ENCODE measurements at regions not wholly inside any gene's neighbourhood (a gene's known extent, or its start where the extent isn't known, plus 50 kb on each side); places are given as distances from the start of the nearest gene placed in this dataset.

DNA sequence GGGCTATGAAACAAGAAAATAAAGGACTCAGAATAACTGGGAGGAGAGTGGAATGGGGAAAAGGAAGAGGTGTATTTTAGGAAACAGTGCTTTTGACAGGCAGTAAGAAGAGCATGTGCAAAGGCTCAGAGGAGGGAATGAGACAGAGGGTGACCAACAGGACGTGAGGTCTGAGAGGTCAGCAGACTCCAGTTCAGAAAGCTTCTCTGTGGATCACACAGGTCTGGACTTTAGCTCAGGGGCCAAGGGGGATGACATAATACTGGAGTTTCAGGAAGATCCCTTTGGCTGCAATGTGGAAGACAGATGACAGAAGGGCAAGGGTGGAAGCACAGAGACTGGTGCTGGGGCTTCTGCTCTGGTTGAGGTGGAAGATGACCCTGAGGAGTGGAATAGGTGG is 489.9 kb upstream of the CDH5 start:
- H3K36me3 Mint-ChIP-seq (ENCODE audit: low read depth), result no peaks in the 10 kb centered on the region
- H3K4me3 Mint-ChIP-seq, result no peak overlapping the region
- H3K9me3 ChIP-seq (ENCODE audit: control insufficient read depth, low read length), result no peaks in the 10 kb centered on the region
- no peak overlapping the region for H3K9ac ChIP-seq (ENCODE audit: extremely low read depth, low read length, poor library complexity, severe bottlenecking)
- TF ChIP-seq, protein P1, sequence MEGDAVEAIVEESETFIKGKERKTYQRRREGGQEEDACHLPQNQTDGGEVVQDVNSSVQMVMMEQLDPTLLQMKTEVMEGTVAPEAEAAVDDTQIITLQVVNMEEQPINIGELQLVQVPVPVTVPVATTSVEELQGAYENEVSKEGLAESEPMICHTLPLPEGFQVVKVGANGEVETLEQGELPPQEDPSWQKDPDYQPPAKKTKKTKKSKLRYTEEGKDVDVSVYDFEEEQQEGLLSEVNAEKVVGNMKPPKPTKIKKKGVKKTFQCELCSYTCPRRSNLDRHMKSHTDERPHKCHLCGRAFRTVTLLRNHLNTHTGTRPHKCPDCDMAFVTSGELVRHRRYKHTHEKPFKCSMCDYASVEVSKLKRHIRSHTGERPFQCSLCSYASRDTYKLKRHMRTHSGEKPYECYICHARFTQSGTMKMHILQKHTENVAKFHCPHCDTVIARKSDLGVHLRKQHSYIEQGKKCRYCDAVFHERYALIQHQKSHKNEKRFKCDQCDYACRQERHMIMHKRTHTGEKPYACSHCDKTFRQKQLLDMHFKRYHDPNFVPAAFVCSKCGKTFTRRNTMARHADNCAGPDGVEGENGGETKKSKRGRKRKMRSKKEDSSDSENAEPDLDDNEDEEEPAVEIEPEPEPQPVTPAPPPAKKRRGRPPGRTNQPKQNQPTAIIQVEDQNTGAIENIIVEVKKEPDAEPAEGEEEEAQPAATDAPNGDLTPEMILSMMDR (conservative IDR thresholded peaks at IDR 0.05), result no peak
- DNase-seq, result no peak
- H3K4me1 ChIP-seq (ENCODE audit: control insufficient read depth, insufficient read depth, low read length), result peaks cover 8% of the 10 kb centered on the region
- no peaks in the 10 kb centered on the region for H3K36me3 ChIP-seq (ENCODE audit: control insufficient read depth, insufficient read depth, low read length)
- H3K4me1 Mint-ChIP-seq, result peaks cover 22% of the 10 kb centered on the region
- peaks cover 8% of the 10 kb centered on the region for H3K27me3 Mint-ChIP-seq (ENCODE audit: insufficient read depth)
- H3K27me3 ChIP-seq (ENCODE audit: control insufficient read depth, insufficient read depth, low read length, poor library complexity, severe bottlenecking), result no peaks in the 10 kb centered on the region
- H3K9me3 Mint-ChIP-seq, result no peaks in the 10 kb centered on the region
- H3K27ac ChIP-seq (ENCODE audit: low read depth, low read length), result no peak overlapping the region
- WGBS, 2 experiments (ENCODE audit: insufficient coverage in 1 of 2, insufficient read length in 1 of 2), result 67 to 86% methylated on average over 1 of the region's 1 CpG
- H3K27ac Mint-ChIP-seq, result no peak overlapping the region
- H3K4me3 ChIP-seq (ENCODE audit: low read length), result no peak overlapping the region

- H3K4me1 ChIP-seq (ENCODE audit: control insufficient read depth, insufficient read depth, low read length), result peaks cover 8% of the 10 kb centered on the region
- H3K27ac ChIP-seq (ENCODE audit: low read depth, low read length), result no peak overlapping the region
- no peak for DNase-seq
- no peaks in the 10 kb centered on the region for H3K9me3 ChIP-seq (ENCODE audit: control insufficient read depth, low read length)
- WGBS, 2 experiments (ENCODE audit: insufficient coverage in 1 of 2, insufficient read length in 1 of 2), result 80 to 95% methylated on average over 2 to 3 of the region's 3 CpGs
- H3K27me3 ChIP-seq (ENCODE audit: control insufficient read depth, insufficient read depth, low read length, poor library complexity, severe bottlenecking), result no peaks in the 10 kb centered on the region
- no peaks in the 10 kb centered on the region for H3K36me3 ChIP-seq (ENCODE audit: control insufficient read depth, insufficient read depth, low read length)
- no peak overlapping the region for H3K4me3 Mint-ChIP-seq
- peaks cover 22% of the 10 kb centered on the region for H3K4me1 Mint-ChIP-seq
- peaks cover 8% of the 10 kb centered on the region for H3K27me3 Mint-ChIP-seq (ENCODE audit: insufficient read depth)
- TF ChIP-seq, protein P1 (conservative IDR thresholded peaks at IDR 0.05), result no peak
- no peaks in the 10 kb centered on the region for H3K36me3 Mint-ChIP-seq (ENCODE audit: low read depth)
- H3K9me3 Mint-ChIP-seq, result no peaks in the 10 kb centered on the region
- no peak overlapping the region for H3K4me3 ChIP-seq (ENCODE audit: low read length)
- no peak overlapping the region for H3K27ac Mint-ChIP-seq
- no peak overlapping the region for H3K9ac ChIP-seq (ENCODE audit: extremely low read depth, low read length, poor library complexity, severe bottlenecking)
Observed at GRCh38 chr16:65876056-65876408, 490.5 kb upstream of the CDH5 start.

DNA sequence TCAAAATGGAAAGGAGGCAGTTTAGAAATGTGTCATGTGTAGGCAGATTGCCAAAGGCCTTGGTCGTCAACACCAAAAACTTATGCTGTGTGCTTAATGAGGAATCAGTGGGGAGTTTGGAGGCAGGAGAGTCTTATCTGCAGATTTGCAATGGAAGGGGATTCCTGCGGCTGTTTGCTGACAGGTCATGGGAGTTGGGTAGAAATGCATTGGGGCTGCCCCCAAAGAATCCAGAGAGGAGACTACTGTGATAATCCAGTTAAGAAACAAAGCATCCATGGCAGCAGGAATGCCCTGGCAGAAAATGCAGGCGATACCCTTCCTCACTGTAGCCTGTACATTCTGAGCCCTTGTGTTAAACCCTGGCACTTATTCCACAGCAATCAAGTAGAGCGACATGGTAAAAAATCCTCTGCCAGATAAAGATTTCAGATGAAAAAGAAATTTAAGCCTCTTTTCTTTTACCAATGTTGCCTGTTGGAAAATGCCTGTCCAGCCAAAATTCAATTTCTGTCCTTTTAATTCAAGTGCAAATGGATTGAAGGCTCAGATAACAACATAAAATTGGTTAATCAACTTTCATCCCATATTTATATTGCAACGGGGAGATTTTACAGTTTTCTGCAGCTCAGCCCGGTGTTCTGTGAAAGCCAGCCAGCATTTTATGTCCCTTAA is 491.0 kb upstream of the CDH5 start:
- no peaks in the 10 kb centered on the region for H3K36me3 ChIP-seq (ENCODE audit: control insufficient read depth, insufficient read depth, low read length)
- H3K27ac ChIP-seq (ENCODE audit: low read depth, low read length), result no peak overlapping the region
- Mint-ChIP-seq H3K27me3 (ENCODE audit: insufficient read depth) (peaks cover 8% of the 10 kb centered on the region), H3K27ac (no peak overlapping the region), H3K36me3 (ENCODE audit: low read depth) (no peaks in the 10 kb centered on the region), H3K4me1 (peaks cover 22% of the 10 kb centered on the region), H3K4me3 (no peak overlapping the region), H3K9me3 (no peaks in the 10 kb centered on the region)
- TF ChIP-seq, protein P1 (conservative IDR thresholded peaks at IDR 0.05), result no peak
- H3K27me3 ChIP-seq (ENCODE audit: control insufficient read depth, insufficient read depth, low read length, poor library complexity, severe bottlenecking), result no peaks in the 10 kb centered on the region
- H3K9me3 ChIP-seq (ENCODE audit: control insufficient read depth, low read length), result no peaks in the 10 kb centered on the region
- no peak overlapping the region for H3K9ac ChIP-seq (ENCODE audit: extremely low read depth, low read length, poor library complexity, severe bottlenecking)
- peak; percentile 56 for DNase-seq
- H3K4me1 ChIP-seq (ENCODE audit: control insufficient read depth, insufficient read depth, low read length), result peaks cover 8% of the 10 kb centered on the region
- H3K4me3 ChIP-seq (ENCODE audit: low read length), result no peak overlapping the region
- WGBS, 2 experiments (ENCODE audit: insufficient coverage in 1 of 2, insufficient read length in 1 of 2), result 70 to 83% methylated on average over 4 to 6 of the region's 6 CpGs

Data from endodermal cell (in vitro differentiated cells).